Tibial nerve (tissue), 4 donors: ENCODE measurements at regions not wholly inside any gene's neighbourhood (a gene's known extent, or its start where the extent isn't known, plus 50 kb on each side); places are given as distances from the start of the nearest gene placed in this dataset.

ENCODE experiments used
- DNase-seq, 2 donors: peaks; one replicate each; pipeline ENCODE4 v3.0.0-alpha.2; 2019; ENCODE audit warnings: low spot score in 2 of 2
- H3K27ac ChIP-seq, 4 donors: fragments of 200-600 bp; sonication (generic) in 3 of 4; one replicate each; pipeline ENCODE4 v1.5.1; 2017 to 2019; ENCODE audit warnings: mild to moderate bottlenecking in 1 of 4
- H3K27me3 ChIP-seq, 2 donors: fragments of 200-600 bp; sonication (generic) in 1 of 2; one replicate each; pipeline versions ENCODE4 v1.5.1 to v1.6.0; 2017 to 2019
- H3K36me3 ChIP-seq, 3 donors: fragments of 200-600 bp; sonication (generic); one replicate each; pipeline ENCODE4 v1.5.1; 2018 to 2019
- H3K4me1 ChIP-seq, 4 donors: fragments of 200-600 bp; sonication (generic) in 3 of 4; one replicate each; pipeline ENCODE4 v1.5.1; 2017 to 2019
- H3K4me3 ChIP-seq, 4 donors: fragments of 200-600 bp; sonication (generic) in 3 of 4; one replicate each; pipeline ENCODE4 v1.5.1; 2017 to 2019; ENCODE audit warnings: mild to moderate bottlenecking in 1 of 4, moderate library complexity in 1 of 4
- H3K9me3 ChIP-seq, 4 donors: fragments of 200-600 bp; sonication (generic) in 3 of 4; one replicate each; pipeline ENCODE4 v1.5.1; 2017 to 2019
- EP300 ChIP-seq, 2 donors: sonication (generic); formaldehyde crosslinking; IDR thresholded peaks; one replicate each; pipeline ENCODE4 v1.6.1; 2017; ENCODE audit warnings: antibody characterized with exemption in 2 of 2, mild to moderate bottlenecking in 1 of 2
- POLR2A ChIP-seq, 2 donors: fragments of 450-650 bp; IDR thresholded peaks; one replicate each; pipeline ENCODE4 v1.6.1; 2017; ENCODE audit warnings: antibody characterized with exemption in 2 of 2, mild to moderate bottlenecking in 2 of 2, moderate library complexity in 2 of 2
- WGBS, 2 donors: methylation state at CpG; one replicate each; pipeline ENCODE4 v1.1.5; 2018; 5-methylcytosine and 5-hydroxymethylcytosine counted together
- TF ChIP-seq, protein P1 (sequence below), 5 experiments: fragments of 200-600 bp in 3 of 5; fragments of 450-650 bp in 2 of 5; sonication (generic) in 3 of 5; IDR thresholded peaks; one replicate each; pipeline ENCODE4 v1.5.1; 2016 to 2019; ENCODE audit warnings: antibody characterized with exemption in 5 of 5, mild to moderate bottlenecking in 3 of 5, moderate library complexity in 2 of 5

DNA sequence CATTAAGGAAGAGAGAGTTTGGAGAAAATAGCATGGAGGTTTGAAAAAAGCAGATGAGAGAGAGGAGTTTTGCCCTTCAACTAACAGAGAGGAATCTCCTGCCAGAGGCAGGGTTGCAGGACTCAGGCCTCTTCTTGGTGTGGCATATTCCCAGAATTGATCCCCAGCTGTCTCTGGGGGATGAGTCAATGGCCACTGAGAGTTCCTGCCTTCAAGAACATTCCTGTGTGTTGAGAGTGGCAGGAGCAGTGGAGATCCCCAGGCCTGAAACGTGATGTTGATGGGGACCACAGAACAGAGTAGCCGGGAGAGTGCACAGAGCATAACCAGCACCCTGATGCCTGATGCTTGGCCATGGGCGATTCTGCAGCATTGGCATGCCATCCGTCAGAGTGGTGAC is 348.4 kb upstream of the THBS1 start:
- no peaks in the 10 kb centered on the region for H3K9me3 ChIP-seq
- DNase-seq: no peak
- H3K27me3 ChIP-seq: no peaks in the 10 kb centered on the region
- WGBS, 2 donors: 86 to 93% methylated on average over 4 of the region's 4 CpGs
- H3K4me3 ChIP-seq: no peak overlapping the region
- TF ChIP-seq, protein P1, sequence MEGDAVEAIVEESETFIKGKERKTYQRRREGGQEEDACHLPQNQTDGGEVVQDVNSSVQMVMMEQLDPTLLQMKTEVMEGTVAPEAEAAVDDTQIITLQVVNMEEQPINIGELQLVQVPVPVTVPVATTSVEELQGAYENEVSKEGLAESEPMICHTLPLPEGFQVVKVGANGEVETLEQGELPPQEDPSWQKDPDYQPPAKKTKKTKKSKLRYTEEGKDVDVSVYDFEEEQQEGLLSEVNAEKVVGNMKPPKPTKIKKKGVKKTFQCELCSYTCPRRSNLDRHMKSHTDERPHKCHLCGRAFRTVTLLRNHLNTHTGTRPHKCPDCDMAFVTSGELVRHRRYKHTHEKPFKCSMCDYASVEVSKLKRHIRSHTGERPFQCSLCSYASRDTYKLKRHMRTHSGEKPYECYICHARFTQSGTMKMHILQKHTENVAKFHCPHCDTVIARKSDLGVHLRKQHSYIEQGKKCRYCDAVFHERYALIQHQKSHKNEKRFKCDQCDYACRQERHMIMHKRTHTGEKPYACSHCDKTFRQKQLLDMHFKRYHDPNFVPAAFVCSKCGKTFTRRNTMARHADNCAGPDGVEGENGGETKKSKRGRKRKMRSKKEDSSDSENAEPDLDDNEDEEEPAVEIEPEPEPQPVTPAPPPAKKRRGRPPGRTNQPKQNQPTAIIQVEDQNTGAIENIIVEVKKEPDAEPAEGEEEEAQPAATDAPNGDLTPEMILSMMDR (IDR thresholded peaks at IDR 0.05): no peak
- no peak for TF ChIP-seq EP300 (IDR thresholded peaks at IDR 0.05)
- TF ChIP-seq POLR2A (IDR thresholded peaks at IDR 0.05): no peak
- H3K36me3 ChIP-seq: no peaks in the 10 kb centered on the region
- H3K27ac ChIP-seq: no peak overlapping the region
- H3K4me1 ChIP-seq: peaks cover 0 to 15% (median 0%) of the 10 kb centered on the region in 4 donors

DNA sequence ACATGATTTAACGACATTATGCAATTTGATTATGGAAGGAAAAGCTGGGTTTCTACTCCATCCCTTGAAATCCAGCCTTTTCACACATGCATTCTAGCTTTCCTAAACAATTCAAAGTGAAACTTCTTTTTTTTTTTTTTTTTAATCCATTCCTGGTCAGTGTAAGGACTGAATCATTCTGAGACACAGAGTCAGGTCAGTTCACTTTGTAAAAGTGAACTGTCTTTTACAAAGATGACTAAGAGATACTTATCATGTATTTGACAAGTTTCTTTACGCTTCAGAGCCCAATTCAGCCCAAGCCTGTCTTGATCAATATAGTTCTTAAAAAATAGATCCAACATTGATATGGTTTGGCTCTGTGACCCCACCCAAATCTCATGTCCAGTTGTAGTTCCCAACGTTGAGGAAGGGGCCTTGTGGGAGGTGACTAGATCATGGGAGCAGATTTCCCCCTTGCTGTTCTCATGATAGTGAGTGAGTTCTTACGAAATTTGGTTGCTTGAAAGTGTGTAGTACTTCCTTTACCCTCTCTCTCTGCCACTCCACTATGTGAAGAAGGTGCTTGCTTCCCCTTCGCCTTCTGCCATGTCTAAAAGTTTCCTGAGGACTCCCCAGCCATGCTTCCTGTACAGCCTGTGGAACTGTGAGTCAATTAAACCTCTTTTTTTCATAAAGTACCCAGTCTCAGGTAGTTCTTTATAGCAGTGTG is 345.6 kb upstream of the THBS1 start:
- 86 to 89% methylated on average over 5 of the region's 5 CpGs for WGBS, 2 donors
- no peak for DNase-seq
- TF ChIP-seq EP300 (IDR thresholded peaks at IDR 0.05) (no peak), POLR2A (IDR thresholded peaks at IDR 0.05) (no peak)
- TF ChIP-seq, protein P1 (IDR thresholded peaks at IDR 0.05): no peak
- no peak overlapping the region for H3K27ac ChIP-seq
- H3K36me3 ChIP-seq: no peaks in the 10 kb centered on the region
- H3K4me1 ChIP-seq: peaks cover 0 to 12% (median 0%) of the 10 kb centered on the region in 4 donors
- H3K4me3 ChIP-seq: no peak overlapping the region
- no peaks in the 10 kb centered on the region for H3K9me3 ChIP-seq
- H3K27me3 ChIP-seq: no peaks in the 10 kb centered on the region

DNA sequence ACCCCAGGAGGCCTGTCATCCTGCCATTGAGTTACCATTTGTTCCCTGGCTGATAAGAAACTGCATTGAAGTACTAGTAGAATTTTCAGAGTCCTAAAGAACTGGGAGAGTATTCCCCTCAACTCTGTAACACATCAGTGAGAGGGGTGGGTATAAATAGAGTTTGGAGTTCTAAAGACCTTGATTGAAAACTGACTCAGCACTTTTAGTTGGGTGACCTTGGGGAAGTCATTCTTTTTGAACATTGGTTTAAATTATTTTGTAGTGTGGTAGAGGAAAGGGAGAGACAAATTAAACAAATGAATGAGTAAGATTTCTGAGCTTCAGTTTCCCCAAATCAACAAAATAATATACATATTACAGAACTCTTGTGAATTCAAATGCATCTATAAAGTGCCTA is 344.5 kb upstream of the THBS1 start:
- Histone ChIP-seq H3K4me3 (no peak overlapping the region), H3K4me1 (peaks cover 0 to 5% (median 0%) of the 10 kb centered on the region in 4 donors), H3K9me3 (no peaks in the 10 kb centered on the region), H3K27ac (no peak overlapping the region), H3K36me3 (no peaks in the 10 kb centered on the region), H3K27me3 (no peaks in the 10 kb centered on the region)
- DNase-seq: no peak
- TF ChIP-seq POLR2A (IDR thresholded peaks at IDR 0.05) (no peak), EP300 (IDR thresholded peaks at IDR 0.05) (no peak)
- TF ChIP-seq, protein P1 (IDR thresholded peaks at IDR 0.05): no peak

DNA sequence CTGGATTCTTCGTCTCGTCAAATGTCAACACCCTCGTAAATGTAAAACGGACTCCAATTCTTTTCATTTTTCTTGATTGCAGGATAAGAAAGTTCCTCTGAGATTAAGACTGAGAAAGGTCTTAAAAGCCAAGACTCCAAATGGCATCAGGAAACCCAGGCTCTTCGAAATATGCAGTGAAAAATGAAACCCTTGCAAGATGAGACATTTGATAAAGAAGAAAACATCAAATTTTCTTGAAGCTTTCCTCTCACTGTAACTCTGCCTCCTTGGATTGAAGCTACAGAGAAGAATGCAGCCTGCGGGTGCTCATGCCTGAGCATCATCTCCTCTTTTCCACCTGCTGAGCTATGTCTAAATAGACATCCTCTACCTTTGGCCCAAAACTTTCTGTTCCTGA is 342.4 kb upstream of the THBS1 start:
- no peak for DNase-seq
- 82 to 86% methylated on average over 6 of the region's 6 CpGs for WGBS, 2 donors

DNA sequence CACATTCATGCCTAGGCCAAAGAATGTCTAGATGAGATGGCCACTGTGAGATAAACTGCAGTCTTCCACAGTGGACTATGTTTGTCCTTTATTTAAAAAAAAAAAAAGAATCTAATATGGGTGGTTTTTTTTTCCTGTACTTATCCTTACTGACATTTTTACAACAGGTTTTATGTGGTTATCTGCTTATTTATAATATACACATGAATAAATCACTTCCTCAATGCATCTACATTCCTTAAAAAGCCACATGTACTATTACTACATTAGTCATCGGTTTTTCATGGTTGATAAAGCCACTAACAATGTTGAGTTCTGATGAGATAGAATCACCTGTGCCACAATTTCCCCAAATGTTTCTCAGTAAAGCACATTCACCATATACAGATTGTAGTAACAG is 341.3 kb upstream of the THBS1 start:
- Histone ChIP-seq H3K4me1 (no peaks in the 10 kb centered on the region), H3K27me3 (no peaks in the 10 kb centered on the region), H3K9me3 (no peaks in the 10 kb centered on the region), H3K27ac (no peak overlapping the region), H3K36me3 (no peaks in the 10 kb centered on the region), H3K4me3 (no peak overlapping the region)
- WGBS, 2 donors: 83 to 93% methylated on average over 1 of the region's 1 CpG
- TF ChIP-seq, protein P1 (IDR thresholded peaks at IDR 0.05): no peak
- TF ChIP-seq EP300 (IDR thresholded peaks at IDR 0.05): no peak
- TF ChIP-seq POLR2A (IDR thresholded peaks at IDR 0.05): no peak
- no peak for DNase-seq

More for the DNA sequence above, 342.4 kb upstream of the THBS1 start:
- no peaks in the 10 kb centered on the region for H3K9me3 ChIP-seq
- H3K36me3 ChIP-seq: no peaks in the 10 kb centered on the region
- H3K4me3 ChIP-seq: no peak overlapping the region
- TF ChIP-seq, protein P1 (IDR thresholded peaks at IDR 0.05): no peak
- no peaks in the 10 kb centered on the region for H3K4me1 ChIP-seq
- H3K27ac ChIP-seq: no peak overlapping the region
- H3K27me3 ChIP-seq: no peaks in the 10 kb centered on the region
